BLaER1 treated with 17β-estradiol and CSF1 and Interleukin-3, amounts not matched to agents 10 nM and 100 nM (cell line): ENCODE measurements at regions not wholly inside any gene's neighbourhood (a gene's known extent, or its start where the extent isn't known, plus 50 kb on each side); places are given as distances from the start of the nearest gene placed in this dataset.
A peak's percentile ranks its signal among the peaks of the same experiment; 100 is the strongest.

Experiments used
- H3K27ac ChIP-seq, 11 experiments: shearing (Covaris generic); formaldehyde crosslinking; 2 replicates each; pipeline ENCODE4 v1.8.1; 2022
- H3K27me3 ChIP-seq, 11 experiments: shearing (Covaris generic); formaldehyde crosslinking; 2 replicates each; pipeline ENCODE4 v1.8.1; 2022
- H3K36me3 ChIP-seq, 11 experiments: shearing (Covaris generic); formaldehyde crosslinking; 2 replicates each; pipeline ENCODE4 v1.8.1; 2022
- H3K4me1 ChIP-seq, 10 experiments: shearing (Covaris generic); formaldehyde crosslinking; 2 replicates each; pipeline ENCODE4 v1.8.1; 2022
- H3K4me2 ChIP-seq, 11 experiments: shearing (Covaris generic); formaldehyde crosslinking; 2 replicates each; pipeline ENCODE4 v1.8.1; 2022
- H3K4me3 ChIP-seq, 10 experiments: shearing (Covaris generic); formaldehyde crosslinking; 2 replicates each; pipeline ENCODE4 v1.8.1; 2022
- H3K9ac ChIP-seq, 11 experiments: shearing (Covaris generic); formaldehyde crosslinking; 2 replicates each; pipeline ENCODE4 v1.8.1; 2022
- H3K9me3 ChIP-seq, 11 experiments: shearing (Covaris generic); formaldehyde crosslinking; replicated peaks in 1 of 11; 2 replicates each; pipeline ENCODE4 v1.8.1; 2022
- H4K20me1 ChIP-seq, 11 experiments: shearing (Covaris generic); formaldehyde crosslinking; 2 replicates each; pipeline ENCODE4 v1.8.1; 2022
- Cebpa-rat ChIP-seq, 11 experiments: shearing (Covaris generic); IDR thresholded peaks; 2 replicates each; pipeline ENCODE4 v1.8.1; 2022

DNA sequence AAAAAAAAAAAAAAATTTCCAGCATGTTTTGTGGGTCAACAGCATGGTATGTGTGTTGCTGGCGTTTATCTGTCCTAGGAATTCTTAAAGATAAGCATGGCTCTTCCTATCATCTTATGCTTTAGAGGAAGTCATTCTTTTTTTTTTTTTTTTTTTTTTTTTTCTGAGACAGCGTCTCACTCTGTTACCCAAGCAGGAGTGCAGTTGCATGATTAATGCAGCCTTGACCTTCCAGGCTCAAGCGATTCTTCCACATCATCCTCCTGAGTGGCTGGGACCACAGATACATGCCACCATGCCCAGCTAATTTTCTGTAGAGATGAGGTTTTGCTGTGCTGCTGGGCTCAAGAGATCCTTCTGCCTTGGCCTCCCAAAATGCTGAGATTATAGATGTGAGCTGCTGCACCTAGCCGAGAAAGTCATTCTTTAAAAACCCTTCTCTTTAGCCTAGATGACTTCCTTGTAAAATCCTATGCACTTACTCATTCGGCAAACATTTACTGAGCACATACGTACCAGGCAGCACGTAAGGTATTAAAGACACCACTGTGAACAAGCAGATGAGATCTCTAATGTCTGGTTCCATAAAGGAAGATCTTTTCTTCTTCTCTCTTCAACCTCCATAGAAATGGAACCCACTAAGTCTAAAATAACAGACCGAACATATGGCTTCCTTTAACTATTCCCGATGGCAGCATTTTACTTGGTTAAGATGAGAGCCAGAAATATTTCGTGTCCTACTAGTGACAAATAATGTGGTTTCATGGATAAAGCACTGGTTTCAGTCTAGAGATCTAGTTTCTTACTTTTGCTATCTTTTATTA lies 122.4 kb downstream of the RIN2 start:
- Histone ChIP-seq H3K36me3 (peaks cover 0 to 12% (median 0%) of the 10 kb centered on the region in 11 experiments; a peak in 3 of 22 replicates), H3K9me3 (no peaks in the 10 kb centered on the region), H4K20me1 (no peaks in the 10 kb centered on the region), H3K9ac (no peak overlapping the region), H3K27me3 (no peaks in the 10 kb centered on the region), H3K4me3 (no peak overlapping the region), H3K27ac (no peak overlapping the region), H3K4me2 (no peak overlapping the region), H3K4me1 (peaks cover 10 to 30% (median 22%) of the 10 kb centered on the region in 10 experiments; a peak in 19 of 20 replicates)
- TF ChIP-seq Cebpa-rat (IDR thresholded peaks at IDR 0.05): no peak

- H3K4me3 ChIP-seq: no peak overlapping the region
- H4K20me1 ChIP-seq: no peaks in the 10 kb centered on the region
- H3K36me3 ChIP-seq: peaks cover 0 to 12% (median 0%) of the 10 kb centered on the region in 11 experiments; a peak in 3 of 22 replicates
- H3K9ac ChIP-seq: no peak overlapping the region
- H3K27ac ChIP-seq: no peak overlapping the region
- peaks cover 5 to 26% (median 15%) of the 10 kb centered on the region in 10 experiments; a peak in 18 of 20 replicates for H3K4me1 ChIP-seq
- no peak overlapping the region for H3K4me2 ChIP-seq
- H3K9me3 ChIP-seq: no peaks in the 10 kb centered on the region
- TF ChIP-seq Cebpa-rat (IDR thresholded peaks at IDR 0.05): no peak
- H3K27me3 ChIP-seq: no peaks in the 10 kb centered on the region
Observed at GRCh38 chr20:19881080-19881840, 123.2 kb downstream of the RIN2 start.

GRCh38 chr20:19881990-19882389 lies 123.9 kb downstream of the RIN2 start:
- peaks cover 5 to 22% (median 10%) of the 10 kb centered on the region in 10 experiments; a peak in 13 of 20 replicates for H3K4me1 ChIP-seq
- H3K27ac ChIP-seq: no peak overlapping the region
- peaks cover 0 to 12% (median 0%) of the 10 kb centered on the region in 11 experiments; a peak in 3 of 22 replicates for H3K36me3 ChIP-seq
- H3K4me3 ChIP-seq: no peak overlapping the region
- H4K20me1 ChIP-seq: no peaks in the 10 kb centered on the region
- H3K27me3 ChIP-seq: no peaks in the 10 kb centered on the region
- no peaks in the 10 kb centered on the region for H3K9me3 ChIP-seq
- TF ChIP-seq Cebpa-rat (IDR thresholded peaks at IDR 0.05): no peak
- no peak overlapping the region for H3K9ac ChIP-seq
- H3K4me2 ChIP-seq: no peak overlapping the region

DNA sequence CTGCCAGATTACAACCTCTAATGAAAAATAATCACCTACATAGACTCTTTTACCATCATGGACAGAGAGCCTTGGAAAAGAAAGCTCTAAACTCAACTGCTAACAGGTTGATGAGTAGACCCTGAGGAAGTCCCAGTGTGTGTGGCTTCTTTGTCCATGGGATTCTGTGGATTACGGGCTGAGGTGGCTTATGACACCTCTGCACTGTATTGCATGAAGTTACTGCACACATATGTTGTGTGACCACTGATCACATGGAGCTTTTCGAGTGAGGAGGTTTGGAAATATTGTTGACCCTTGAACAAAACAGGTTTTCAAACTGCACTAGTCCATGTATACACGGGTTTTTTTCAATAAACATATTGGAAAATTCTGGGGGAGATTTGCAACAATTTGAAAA lies 124.4 kb downstream of the RIN2 start:
- no peak overlapping the region for H3K4me2 ChIP-seq
- H3K4me3 ChIP-seq: no peak overlapping the region
- no peaks in the 10 kb centered on the region for H3K9me3 ChIP-seq
- peaks cover 0 to 12% (median 0%) of the 10 kb centered on the region in 11 experiments; a peak in 3 of 22 replicates for H3K36me3 ChIP-seq
- no peaks in the 10 kb centered on the region for H4K20me1 ChIP-seq
- no peak for TF ChIP-seq Cebpa-rat (IDR thresholded peaks at IDR 0.05)
- H3K9ac ChIP-seq: no peak overlapping the region
- H3K4me1 ChIP-seq: peaks cover 5 to 22% (median 10%) of the 10 kb centered on the region in 10 experiments; a peak in 13 of 20 replicates
- H3K27ac ChIP-seq: no peak overlapping the region
- no peaks in the 10 kb centered on the region for H3K27me3 ChIP-seq

DNA sequence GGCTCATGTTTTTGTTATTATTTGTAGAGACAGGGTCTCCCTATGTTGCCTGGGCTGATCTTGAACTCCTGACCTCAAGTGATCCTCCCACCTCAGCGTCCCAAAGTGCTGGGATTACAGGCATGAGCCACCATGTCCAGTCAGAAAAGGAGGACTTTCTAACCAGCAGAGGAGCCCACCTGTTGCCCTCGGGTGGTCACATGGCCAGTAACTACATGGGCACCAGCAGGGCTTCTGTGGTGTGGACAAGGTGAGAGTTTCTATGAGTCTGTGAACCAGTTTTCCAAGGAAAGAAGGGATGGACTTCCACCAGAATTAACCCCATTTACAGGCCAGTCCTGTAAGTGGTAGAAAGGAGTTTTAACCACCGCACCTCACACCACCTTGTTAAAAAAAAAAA lies 125.4 kb downstream of the RIN2 start:
- Histone ChIP-seq H3K4me2 (no peak overlapping the region), H3K27me3 (no peaks in the 10 kb centered on the region), H3K27ac (no peak overlapping the region), H3K9ac (no peak overlapping the region), H3K4me3 (no peak overlapping the region), H3K36me3 (peaks cover 0 to 12% (median 0%) of the 10 kb centered on the region in 11 experiments; a peak in 3 of 22 replicates), H3K9me3 (no peaks in the 10 kb centered on the region), H4K20me1 (no peaks in the 10 kb centered on the region), H3K4me1 (peaks cover 7 to 27% (median 14%) of the 10 kb centered on the region in 10 experiments; a peak in 16 of 20 replicates)
- TF ChIP-seq Cebpa-rat (IDR thresholded peaks at IDR 0.05): no peak

GRCh38 chr20:19885594-19885938 lies 127.5 kb downstream of the RIN2 start:
- Histone ChIP-seq H3K9me3 (no peaks in the 10 kb centered on the region), H3K27ac (no peak overlapping the region), H3K4me2 (no peak overlapping the region; a peak in 1 of 22 replicates), H3K9ac (no peak overlapping the region), H3K4me1 (peaks cover 27 to 48% (median 31%) of the 10 kb centered on the region in 10 experiments; a peak in 19 of 20 replicates), H3K36me3 (peaks cover 0 to 4% (median 0%) of the 10 kb centered on the region in 11 experiments; a peak in 1 of 22 replicates), H4K20me1 (no peaks in the 10 kb centered on the region), H3K4me3 (no peak overlapping the region), H3K27me3 (peaks cover 0 to 13% (median 0%) of the 10 kb centered on the region in 11 experiments; a peak in 4 of 22 replicates)
- TF ChIP-seq Cebpa-rat (IDR thresholded peaks at IDR 0.05): no peak

GRCh38 chr20:19885939-19886660 lies 128.0 kb downstream of the RIN2 start:
- Histone ChIP-seq H3K27ac (no peak overlapping the region), H3K36me3 (peaks cover 0 to 4% (median 0%) of the 10 kb centered on the region in 11 experiments; a peak in 2 of 22 replicates), H3K4me1 (peaks cover 27 to 53% (median 32%) of the 10 kb centered on the region in 10 experiments; a peak in 19 of 20 replicates), H3K9me3 (no peaks in the 10 kb centered on the region; a peak in 1 of 22 replicates), H3K4me3 (no peak overlapping the region), H3K4me2 (peak overlapping the region in 1 of 11 experiments; percentile 17; a peak in 1 of 22 replicates), H3K27me3 (peaks cover 0 to 13% (median 0%) of the 10 kb centered on the region in 11 experiments; a peak in 4 of 22 replicates), H3K9ac (no peak overlapping the region), H4K20me1 (no peaks in the 10 kb centered on the region)
- no peak for TF ChIP-seq Cebpa-rat (IDR thresholded peaks at IDR 0.05)

GRCh38 chr20:19886661-19887288 lies 128.7 kb downstream of the RIN2 start:
- Histone ChIP-seq H3K9me3 (peaks cover 0 to 4% (median 0%) of the 10 kb centered on the region in 11 experiments; a peak in 2 of 22 replicates), H4K20me1 (no peaks in the 10 kb centered on the region), H3K9ac (no peak overlapping the region), H3K4me1 (peaks cover 27 to 54% (median 32%) of the 10 kb centered on the region in 10 experiments; a peak in 19 of 20 replicates), H3K36me3 (peaks cover 0 to 3% (median 0%) of the 10 kb centered on the region in 11 experiments; a peak in 2 of 22 replicates), H3K4me2 (no peak overlapping the region), H3K27me3 (peaks cover 0 to 13% (median 0%) of the 10 kb centered on the region in 11 experiments; a peak in 4 of 22 replicates), H3K27ac (no peak overlapping the region), H3K4me3 (no peak overlapping the region)
- TF ChIP-seq Cebpa-rat (IDR thresholded peaks at IDR 0.05): no peak
